Frontal cortex (tissue), 3 donors: ENCODE measurements at regions not wholly inside any gene's neighbourhood (a gene's known extent, or its start where the extent isn't known, plus 50 kb on each side); places are given as distances from the start of the nearest gene placed in this dataset.

Source experiments
- DNase-seq, 2 donors: peaks; one replicate each; pipeline ENCODE4 v3.0.0; 2012; ENCODE audit warnings: low spot score in 2 of 2
- FAIRE-seq: peaks from 2 replicates; lab custom pipeline; 2012; peaks lifted over from hg19 to GRCh38; lab: Jason Lieb, UNC
- donor health status: control.
- donor health status: control.
- donor health status: control.

DNA sequence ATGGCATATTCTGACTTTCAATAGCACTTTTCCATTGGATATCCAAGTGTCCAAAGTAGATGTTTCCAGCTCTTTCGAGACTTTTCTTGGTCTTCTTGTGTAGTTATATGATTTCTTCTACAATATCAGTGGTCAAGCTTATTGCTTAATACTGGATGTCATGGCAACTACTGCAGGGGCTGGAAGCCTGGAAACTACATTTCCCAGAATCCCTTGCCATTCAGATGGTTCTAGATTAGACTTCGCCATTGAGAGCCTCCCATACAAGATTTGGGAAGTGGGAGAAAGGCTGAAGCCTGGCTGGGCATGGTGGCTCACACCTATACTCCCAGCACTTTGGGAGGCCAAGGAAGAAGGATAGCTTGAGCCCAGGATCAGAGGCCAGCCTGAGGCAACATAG, 153.6 kb downstream of the C16orf95 start:
- DNase-seq (no peak), FAIRE-seq (no peak)

DNA sequence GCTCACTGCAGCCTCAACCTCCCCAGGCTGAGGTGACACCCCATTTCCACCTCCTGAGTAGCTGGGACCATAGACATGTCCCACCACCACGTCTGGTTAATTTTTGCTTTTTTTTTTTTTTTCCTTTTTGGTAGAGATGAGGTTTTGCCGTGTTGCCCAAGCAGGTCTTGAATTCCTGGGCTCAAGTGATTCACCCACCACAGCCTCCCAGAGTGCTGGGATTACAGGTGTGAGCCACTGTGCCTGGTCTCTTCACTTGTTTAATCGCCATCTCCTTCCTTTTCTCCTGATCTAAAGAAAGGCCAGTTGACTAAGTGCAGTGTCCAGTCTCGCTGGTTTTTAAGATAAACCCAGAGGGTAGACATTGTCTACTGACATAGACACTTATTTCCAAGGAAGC, 152.0 kb downstream of the C16orf95 start:
- DNase-seq (no peak), FAIRE-seq (no peak)

DNA sequence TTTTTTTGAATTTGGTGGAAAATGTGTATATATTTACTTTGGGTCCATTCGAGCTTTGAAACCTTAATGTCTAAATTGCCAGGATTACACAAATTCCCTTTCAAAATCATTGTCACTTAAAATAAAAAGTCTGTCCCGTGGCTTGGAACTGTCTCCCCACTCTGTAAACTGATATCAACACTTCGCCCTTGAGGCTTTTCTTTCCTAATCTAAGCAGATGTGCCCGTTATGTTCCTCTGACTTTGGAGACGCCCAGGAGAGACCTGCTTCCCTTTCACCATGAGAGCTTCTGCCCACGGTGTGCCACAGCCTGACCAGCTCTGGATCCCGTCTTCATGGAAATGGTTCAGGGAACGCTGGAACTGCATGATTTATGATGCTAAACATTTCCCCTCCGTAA, 151.3 kb downstream of the C16orf95 start:
- no peak for DNase-seq
- FAIRE-seq = no peak

DNA sequence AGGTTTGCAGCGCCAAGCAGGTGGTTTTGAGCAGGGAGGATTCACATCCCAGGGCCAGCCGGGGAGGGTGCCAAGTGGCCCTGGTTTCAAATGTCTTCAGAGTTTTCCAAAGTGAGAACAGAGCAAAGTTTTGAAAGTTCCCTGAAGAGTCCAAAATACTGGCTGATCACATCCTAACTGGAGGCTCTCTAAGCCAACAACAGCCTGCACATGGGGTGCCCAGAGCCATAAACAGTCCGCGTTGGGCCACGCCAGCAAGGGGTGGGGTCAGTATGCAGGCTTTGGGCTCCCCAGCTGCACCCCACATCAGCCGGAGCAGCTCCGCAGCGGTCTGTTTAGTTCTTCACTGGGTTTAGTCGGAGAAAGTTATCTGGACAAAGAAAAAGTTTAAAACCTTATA, 150.9 kb downstream of the C16orf95 start:
- FAIRE-seq = no peak

DNA sequence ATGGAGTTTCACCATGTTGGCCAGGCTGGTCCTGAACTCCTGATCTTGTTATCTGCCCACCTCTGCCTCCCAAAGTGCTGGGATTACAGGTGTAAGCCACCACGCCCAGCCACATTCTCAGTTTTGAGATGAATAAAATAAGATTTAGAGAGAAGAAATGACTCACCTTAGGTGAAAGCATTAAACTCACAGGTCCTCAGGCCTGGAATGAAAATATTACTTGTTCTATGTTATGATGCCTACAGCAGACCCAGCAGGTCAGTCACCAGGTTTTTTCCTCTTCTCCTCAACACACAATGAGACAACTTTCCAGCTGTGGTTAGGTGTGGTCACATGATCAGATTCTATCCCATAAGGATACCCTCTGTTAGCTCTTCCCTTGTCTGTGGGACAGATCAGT, 150.3 kb downstream of the C16orf95 start:
- DNase-seq (no peak), FAIRE-seq (no peak)

More for the DNA sequence above, 150.9 kb downstream of the C16orf95 start:
- no peak for DNase-seq

DNA sequence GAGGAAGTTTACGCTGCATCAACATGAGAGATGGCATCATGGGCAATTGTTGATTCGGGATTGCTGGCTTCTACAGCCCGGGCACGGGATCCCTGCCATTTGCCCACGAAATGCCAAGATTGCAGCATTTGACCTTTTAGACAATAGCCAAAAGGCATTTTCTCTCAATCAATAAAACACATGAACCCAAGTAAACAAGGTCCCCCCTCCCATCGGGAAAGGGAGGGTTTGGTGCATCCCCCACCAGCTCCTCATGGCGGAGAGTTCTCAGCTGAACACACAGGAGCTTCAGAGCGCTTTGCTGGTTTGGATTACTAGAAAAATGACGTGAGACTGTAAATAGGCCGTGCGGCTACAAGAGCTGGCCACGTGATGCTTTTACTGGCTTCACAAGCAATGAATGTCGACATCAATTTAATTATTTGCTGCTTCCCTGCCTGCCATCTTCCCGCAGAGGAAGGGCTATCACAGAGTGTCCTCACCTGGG, 147.6 kb downstream of the C16orf95 start:
- DNase-seq (no peak), FAIRE-seq (no peak)

DNA sequence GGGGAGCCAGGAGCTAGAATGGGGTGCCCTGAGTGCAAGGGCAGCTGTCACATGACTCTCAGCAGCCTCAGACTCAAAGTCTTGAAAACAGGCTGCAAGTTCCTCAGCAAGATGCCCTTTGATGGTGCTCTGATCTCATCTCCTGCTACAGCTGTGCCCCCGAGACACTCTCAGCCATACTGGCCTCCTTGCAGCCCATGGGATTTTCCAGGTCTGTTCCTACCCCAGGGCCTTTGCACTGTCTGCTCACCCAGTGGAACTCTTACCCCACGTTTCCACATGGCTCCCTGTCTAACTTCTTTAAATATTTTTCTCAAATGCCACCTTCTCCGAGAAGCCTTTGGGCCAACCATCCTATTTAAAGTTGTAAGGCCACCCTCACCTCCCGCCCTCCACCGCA, 146.9 kb downstream of the C16orf95 start:
- FAIRE-seq = no peak
- no peak for DNase-seq

DNA sequence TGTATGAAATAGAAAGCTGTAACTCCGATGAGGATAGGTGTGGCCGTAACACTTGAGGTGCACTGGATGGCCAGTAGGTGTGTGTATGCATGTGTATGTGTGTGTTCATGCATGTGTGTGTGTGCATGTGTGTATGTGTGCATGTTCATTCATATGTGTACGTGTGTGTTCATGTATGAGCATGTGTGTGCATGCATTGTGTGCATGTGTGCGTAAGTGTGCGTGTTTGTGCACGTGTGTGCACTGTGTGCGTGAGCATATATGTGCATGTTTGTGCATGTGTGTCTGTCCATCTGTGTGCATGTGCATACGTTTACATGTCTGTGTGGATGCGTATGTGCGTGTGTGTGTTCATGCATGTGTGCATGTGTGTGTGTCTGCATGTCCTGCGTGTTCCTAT, 145.5 kb downstream of the C16orf95 start:
- FAIRE-seq (no peak), DNase-seq (no peak)

DNA sequence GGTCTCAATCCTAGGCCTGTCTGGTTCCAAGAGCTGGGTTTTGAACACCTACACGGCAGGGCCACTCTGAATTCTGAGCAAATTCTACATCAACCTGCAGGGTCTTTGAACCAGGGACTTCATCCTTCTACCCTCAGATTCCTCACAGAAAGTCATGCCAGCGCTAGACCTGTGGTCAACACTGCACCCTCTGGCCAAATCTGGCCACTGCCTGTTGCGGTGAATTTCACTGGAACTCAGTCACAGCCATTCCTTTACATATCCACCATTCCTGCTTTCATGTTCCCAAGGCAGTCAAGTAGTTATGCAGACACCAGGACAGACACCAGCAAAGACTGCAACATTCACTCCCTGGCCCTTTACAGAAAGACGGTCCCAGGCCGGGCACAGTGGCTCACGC, 144.6 kb downstream of the C16orf95 start:
- DNase-seq = no peak
- no peak for FAIRE-seq

DNA sequence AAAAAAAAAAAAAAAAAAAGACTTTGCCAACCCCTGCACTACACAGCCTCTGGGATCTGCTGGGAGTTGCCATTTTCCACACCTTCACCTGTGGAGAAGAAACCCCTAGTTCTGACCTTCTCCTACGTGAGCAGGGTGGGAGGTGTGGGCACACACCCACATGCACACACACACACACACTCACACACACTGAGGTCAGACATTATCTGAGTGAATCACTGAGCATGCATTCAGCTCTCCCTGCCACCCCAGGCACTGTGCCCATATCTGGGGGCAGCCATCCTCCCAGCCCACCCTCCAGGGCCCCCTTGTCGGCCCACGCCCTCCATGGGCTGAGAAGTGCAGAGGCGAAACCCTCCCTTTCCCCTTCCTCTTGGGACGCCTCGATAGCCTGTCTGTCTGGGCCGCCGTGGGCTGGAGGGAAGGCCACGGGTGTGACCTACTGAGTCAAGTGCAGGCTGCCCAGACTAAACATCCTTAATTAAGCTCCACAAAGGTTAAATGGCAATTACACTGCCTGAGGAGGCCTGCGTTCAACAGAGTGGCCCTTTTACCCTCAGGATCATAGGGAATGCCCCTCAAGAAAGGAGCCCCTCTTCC, 143.8 kb downstream of the C16orf95 start:
- no peak for DNase-seq
- no peak for FAIRE-seq

DNA sequence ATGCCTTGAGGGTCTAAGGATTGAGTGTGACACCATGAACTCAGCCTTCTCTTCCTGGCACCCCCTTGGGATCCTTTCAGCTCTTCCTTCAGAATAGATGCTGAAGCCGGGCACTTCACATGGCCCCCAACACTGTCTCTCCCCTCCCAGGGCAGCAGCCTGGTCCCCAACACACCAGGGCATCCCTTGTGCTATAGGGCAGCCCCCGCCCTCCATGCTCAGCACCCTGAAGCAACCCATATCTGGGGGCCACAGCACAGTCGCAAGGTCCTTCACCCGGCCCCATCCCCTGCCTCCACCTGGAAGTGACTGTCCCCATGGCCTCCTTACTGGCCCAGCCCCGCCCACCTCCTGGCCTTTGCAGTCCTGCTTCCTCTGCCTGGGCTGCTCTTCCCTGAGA, 143.1 kb downstream of the C16orf95 start:
- no peak for FAIRE-seq

DNA sequence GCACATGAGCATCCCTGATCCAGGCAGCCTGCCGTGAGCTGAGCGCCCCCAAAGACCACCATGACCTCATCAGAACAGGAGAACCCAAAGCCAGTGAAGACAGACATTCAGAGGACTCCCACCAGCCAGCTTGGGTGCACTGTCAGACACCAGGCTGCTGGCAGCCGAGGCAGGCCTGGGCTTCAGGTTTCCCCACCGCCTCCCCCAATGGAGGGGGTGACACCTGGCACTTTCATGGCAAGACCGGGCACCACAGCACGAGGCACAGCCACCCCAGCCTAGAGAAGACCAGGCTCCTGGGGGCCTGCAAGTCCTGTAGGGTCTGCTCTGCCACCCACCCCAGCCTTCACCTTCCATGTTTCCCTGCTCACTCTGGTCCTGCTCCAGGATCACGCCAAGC, 140.5 kb downstream of the C16orf95 start:
- FAIRE-seq = no peak
- no peak for DNase-seq

More for the DNA sequence above, 143.1 kb downstream of the C16orf95 start:
- no peak for DNase-seq

DNA sequence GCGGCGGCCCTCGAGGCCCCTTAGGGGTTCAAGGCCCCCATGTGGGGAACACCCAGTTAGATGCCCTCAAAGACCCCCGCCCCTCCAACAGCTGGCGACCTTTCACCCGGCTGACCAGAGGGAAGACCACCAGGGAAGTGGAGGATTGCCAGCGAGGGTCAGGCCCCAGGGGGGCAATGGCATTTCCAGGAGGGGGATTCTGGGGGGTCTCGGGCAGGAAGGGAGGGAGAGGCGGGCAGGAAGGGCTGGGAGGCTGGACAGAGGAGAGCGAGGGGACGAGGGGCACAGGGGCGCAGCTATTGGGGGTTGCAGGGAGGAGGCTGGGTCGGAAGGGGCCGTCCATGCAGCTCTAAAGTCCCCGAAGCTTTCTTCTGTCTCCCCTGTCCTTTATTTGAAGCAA, 139.5 kb downstream of the C16orf95 start:
- FAIRE-seq (no peak), DNase-seq (no peak)

DNA sequence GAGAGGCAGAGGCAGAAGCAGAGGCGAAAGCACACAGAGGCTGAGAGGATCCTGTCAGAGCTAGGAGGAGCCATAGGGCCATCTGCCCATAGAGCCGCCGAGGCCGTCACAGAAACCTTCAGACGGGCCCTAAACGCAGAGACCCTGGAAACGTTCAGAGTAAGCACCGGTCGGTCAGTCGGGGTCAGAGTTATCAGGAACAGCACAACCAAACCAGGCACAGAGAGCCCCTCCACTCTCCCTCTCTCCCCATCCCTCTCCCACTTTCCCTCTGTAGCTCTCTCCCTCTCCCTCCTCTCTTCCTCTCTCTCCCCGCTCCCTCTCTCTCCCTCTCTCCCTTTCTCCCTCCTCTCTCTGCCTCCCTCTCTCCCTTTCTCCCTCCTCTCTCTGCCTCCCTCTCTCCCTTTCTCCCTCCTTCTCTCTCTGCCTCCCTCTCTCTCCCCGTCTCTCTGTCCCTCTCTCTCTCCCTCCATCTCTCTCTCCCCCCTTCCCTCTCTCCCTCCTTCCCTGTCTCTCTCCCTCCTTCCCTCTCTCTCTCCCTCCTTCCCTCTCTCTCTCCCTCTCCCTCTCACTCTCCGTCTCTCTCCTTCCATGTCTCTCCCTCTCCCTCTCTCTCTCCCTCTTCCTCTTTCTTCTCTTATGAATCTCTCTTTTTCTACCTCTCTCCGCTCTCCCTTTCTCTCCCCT, 138.9 kb downstream of the C16orf95 start:
- DNase-seq (no peak), FAIRE-seq (no peak)

DNA sequence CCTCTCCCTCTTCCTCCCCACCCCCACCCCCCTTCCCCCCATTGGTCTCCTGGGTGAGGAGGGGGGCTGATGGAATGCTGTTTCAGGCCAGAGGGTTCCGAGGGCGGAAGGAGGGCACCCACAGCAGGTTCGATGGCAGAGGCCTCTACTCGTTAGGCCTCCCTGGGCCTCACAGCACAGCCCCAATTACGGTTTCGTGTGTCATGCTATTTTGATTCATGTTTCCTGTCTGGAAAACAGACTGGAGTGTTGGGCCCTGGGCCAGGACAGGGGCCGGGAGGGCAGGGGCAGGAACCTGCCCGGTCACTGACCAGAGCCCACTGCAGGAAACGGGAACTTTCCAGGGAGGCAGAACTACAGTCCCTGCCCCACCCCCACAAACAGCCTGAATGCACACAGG, 138.2 kb downstream of the C16orf95 start:
- no peak for DNase-seq

DNA sequence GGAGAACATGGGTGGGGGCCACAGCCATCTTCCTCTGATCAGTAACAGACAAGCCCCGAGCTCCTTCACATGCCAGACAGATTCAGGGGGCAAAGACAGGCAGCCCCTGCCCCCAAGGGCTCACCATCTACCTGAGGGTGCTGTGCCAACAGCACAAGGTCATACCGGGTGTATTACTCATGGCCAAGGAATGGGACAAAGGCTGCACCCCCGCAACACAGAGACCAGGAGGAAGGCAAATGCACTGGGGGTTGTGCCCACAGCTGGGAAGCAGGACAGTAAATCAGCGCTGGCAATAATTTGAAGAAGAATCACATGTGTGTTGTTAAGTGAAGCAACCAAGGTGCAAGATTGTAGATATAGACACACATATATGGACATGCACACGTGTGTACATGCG, 137.1 kb downstream of the C16orf95 start:
- FAIRE-seq (no peak), DNase-seq (no peak)

More for the DNA sequence above, 138.2 kb downstream of the C16orf95 start:
- FAIRE-seq = no peak

DNA sequence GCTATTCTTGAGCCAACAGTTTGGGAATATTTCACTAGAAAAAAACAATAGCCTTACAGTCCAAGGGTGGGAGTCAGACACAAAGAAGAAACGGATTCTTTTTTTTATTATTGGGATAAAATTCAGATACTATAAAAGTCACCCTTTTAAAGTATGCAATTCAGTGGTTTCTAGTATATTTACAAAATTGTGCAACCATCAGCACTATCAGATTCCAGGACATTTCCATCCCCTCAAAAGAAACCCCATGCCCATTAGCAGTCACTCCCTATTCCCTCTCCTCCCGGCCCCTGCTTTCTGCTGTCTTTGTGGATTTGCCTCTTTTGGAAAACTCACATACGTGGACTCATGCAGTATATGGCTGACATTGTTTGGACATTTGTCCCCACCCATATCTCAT, 134.4 kb downstream of the C16orf95 start:
- no peak for DNase-seq
- FAIRE-seq = no peak

DNA sequence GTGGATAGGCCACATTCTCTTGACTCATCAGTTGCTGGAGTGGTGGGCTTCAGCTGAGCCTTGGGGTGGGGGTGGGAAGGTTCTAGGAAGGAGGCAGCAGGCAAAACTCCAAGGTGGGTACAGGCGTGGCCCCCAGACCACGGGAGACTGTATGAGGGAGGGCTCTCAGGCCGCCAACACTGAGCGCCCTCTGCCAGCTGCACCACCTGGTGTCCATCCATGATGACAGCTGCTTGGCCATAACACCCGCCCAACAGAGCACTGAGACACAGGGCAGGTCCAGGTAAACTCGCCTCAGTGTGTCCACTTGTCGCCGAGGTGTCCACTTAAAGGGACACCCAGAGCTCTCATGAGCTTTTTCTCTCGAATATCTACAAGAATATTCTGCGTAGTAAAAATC, 133.5 kb downstream of the C16orf95 start:
- DNase-seq (no peak), FAIRE-seq (no peak)

DNA sequence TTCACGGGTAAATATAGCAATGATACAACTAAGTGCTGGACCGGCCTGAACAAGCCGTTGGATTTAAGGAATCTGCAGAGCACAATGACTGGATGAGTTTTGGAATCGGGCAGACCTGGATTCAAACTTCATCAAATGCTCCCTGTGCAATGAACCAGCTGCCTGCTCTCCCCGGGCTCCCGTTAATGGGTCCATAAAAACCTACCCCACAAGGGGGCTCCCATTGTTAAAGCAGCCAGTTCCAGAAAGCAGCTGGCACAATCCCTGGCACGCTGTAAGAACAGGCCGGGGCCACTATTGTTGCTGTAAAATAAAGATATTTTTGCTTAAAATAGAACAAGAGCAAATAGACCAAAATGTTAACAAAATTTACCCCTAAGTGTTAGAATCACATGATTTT, 131.9 kb downstream of the C16orf95 start:
- DNase-seq = no peak
- FAIRE-seq = no peak

DNA sequence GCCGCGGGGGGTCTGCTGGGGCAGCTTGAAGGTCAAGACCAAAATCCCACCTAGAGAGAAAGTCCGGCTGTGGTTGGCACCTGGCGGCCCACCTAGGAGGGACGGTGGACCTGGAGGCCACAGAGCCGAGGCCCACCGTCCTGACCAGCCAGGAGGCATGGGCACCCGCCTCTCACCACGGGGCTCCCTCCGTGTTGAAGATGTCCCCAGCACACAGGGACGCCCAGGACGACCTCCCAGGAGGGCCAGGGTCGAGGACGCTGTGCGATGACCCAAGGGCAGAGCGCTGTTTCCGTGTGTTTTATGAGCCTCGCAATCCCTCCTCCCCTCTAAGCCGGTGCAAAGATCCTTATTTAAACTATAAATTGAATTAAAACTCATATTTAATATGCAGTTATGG, 131.2 kb downstream of the C16orf95 start:
- FAIRE-seq = no peak
- DNase-seq = no peak

DNA sequence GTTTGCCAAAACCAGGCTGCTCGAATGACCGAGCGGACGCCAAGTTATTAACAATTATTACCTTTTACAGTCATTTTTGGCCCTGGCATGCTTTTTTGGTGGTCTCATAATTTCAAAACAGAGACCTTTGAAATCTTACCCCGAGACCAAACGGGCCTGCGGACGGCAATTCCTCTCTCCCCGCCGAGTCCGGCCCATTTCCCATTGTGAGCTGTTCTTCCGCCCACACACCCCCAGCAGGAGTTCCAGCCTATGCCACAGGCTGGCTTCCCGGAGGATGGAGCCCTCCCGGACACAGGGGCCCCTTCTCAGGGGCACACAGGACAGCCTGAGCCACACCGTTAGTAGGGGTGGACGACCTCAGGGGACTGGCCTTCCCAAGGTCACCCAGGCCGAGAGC, 130.7 kb downstream of the C16orf95 start:
- no peak for FAIRE-seq

More for the DNA sequence above, 130.7 kb downstream of the C16orf95 start:
- no peak for DNase-seq
